ENCODE measurements at regions not wholly inside any gene's neighbourhood (a gene's known extent, or its start where the extent isn't known, plus 50 kb on each side); places are given as distances from the start of the nearest gene placed in this dataset.
"Not testable (repeated sequence)": the region's sequence is repeated elsewhere in the genome, so short reads cannot be mapped to it uniquely, and the experiment has no call there.

DNA sequence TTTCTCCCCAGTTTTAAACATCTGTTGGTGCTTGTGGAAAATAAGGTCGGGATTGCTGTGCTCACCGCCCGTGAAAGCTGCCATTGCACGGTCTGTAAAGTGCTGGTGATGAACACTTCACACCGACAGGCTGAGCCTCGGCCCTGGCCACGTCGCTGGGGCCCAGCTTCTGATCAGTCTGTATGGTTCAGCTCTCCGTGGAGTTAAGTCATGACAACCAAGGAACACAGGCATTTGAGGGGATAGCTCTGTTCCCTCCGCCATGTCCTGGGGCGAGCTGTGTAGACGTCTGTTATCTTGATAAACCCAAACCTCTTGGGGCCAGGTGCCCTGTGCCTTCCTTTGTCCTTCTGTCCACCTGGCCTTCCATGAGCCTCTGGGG lies 110.6 kb downstream of the METRNL start:
- H3K36me3 ChIP-seq (ENCODE audit: control insufficient read depth in 1 of 2, insufficient read depth in 2 of 2, low read length in 2 of 2): no peaks in the 10 kb centered on the region
- H3K4me3 ChIP-seq (ENCODE audit: low read depth in 1 of 2, low read length in 2 of 2): no peak overlapping the region
- no peaks in the 10 kb centered on the region for H3K27me3 ChIP-seq (ENCODE audit: low read depth, low read length)
- peaks cover 0 to 3% of the 10 kb centered on the region in 2 donors for H3K9me3 ChIP-seq (ENCODE audit: control insufficient read depth in 1 of 2, low read length in 2 of 2)
- peaks cover 0 to 4% of the 10 kb centered on the region in 2 donors for H3K4me1 ChIP-seq (ENCODE audit: control insufficient read depth in 1 of 2, insufficient read depth in 2 of 2, low read length in 2 of 2)
- peak overlapping the region; percentile 25 for H3K27ac ChIP-seq (ENCODE audit: low read length)

DNA sequence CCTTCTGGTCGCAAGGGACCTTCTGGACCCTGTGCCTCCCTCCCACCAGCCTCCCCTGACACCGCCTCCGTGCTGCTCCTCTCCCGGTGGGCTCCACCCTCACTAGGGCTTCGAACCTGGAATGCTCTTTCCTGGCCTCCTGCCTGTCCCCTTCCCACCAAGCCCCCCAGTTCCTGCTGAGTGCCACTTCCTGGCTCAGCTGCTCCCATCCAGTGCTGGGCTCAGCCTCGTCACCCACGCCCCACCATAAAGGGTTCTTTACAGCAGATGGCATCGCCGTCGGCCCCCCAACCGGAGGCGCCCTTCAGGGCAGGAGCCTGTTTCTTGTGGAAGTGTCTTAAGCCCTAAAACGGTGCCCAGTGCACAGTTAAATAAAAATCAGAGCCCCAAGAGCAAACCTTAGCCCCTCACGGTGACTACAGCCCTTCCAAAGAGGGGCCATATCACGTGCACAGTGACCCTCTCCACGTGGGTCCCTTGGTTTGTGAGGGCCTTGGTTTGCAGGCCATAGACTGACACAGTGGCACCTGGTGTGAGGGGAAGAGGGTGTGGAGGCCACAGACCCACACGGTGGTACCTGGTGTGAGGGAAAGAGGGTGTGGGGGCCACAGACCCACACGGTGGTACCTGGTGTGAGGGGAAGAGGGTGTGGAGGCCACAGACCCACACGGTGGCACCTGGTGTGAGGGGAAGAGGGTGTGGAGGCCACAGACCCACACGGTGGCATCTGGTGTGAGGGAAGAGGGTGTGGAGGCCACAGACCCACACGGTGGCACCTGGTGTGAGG lies 111.4 kb downstream of the METRNL start:
- no peaks in the 10 kb centered on the region for H3K36me3 ChIP-seq (ENCODE audit: control insufficient read depth in 1 of 2, insufficient read depth in 2 of 2, low read length in 2 of 2)
- H3K27me3 ChIP-seq (ENCODE audit: low read depth, low read length): no peaks in the 10 kb centered on the region
- peaks cover 0 to 3% of the 10 kb centered on the region in 2 donors for H3K9me3 ChIP-seq (ENCODE audit: control insufficient read depth in 1 of 2, low read length in 2 of 2)
- no peak overlapping the region for H3K27ac ChIP-seq (ENCODE audit: low read length)
- H3K4me3 ChIP-seq (ENCODE audit: low read depth in 1 of 2, low read length in 2 of 2): no peak overlapping the region
- peaks cover 0 to 6% of the 10 kb centered on the region in 2 donors for H3K4me1 ChIP-seq (ENCODE audit: control insufficient read depth in 1 of 2, insufficient read depth in 2 of 2, low read length in 2 of 2)

DNA sequence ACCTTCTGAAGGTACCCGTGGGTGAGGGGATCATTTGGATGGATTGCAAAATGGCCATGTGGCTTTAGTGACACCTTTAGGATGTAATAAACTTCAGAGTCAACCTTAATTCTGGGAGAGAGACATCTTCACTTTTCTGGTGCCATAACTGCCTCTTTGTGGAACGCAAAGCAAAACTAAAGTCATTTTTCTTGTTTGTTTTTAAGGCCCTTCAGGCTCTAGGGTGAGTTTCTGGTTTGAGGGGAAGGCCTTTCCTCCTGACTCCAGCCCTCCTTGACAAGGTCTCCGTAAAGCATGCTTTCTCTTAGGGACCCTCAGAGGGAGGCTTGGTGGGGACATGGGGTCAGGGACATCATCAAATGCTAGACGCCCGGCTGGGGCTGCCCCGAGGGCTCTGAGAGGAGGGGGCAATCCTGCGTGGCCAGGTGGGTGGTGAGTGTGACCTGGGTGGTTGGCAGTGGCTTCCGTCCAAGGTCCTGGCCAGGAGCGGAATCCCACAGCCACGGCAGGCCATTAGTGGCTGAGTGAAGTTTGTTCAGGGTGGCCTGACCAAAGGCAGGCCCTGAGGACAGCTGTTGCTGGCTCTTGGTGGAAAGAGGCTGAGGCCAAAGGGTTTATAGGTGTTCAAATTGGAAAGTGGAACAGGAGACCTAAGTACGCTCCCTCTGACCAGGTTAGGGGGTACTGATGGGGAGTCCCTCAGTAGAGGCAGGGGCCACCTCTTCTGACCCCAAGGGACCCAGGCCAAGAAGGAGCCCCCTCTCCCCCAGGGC lies 112.2 kb downstream of the METRNL start:
- H3K27ac ChIP-seq (ENCODE audit: low read length): no peak overlapping the region
- no peak overlapping the region for H3K4me3 ChIP-seq (ENCODE audit: low read depth in 1 of 2, low read length in 2 of 2)
- peaks cover 0 to 10% of the 10 kb centered on the region in 2 donors for H3K4me1 ChIP-seq (ENCODE audit: control insufficient read depth in 1 of 2, insufficient read depth in 2 of 2, low read length in 2 of 2)
- H3K9me3 ChIP-seq (ENCODE audit: control insufficient read depth in 1 of 2, low read length in 2 of 2): peaks cover 0 to 3% of the 10 kb centered on the region in 2 donors
- no peaks in the 10 kb centered on the region for H3K27me3 ChIP-seq (ENCODE audit: low read depth, low read length)
- no peaks in the 10 kb centered on the region for H3K36me3 ChIP-seq (ENCODE audit: control insufficient read depth in 1 of 2, insufficient read depth in 2 of 2, low read length in 2 of 2)

DNA sequence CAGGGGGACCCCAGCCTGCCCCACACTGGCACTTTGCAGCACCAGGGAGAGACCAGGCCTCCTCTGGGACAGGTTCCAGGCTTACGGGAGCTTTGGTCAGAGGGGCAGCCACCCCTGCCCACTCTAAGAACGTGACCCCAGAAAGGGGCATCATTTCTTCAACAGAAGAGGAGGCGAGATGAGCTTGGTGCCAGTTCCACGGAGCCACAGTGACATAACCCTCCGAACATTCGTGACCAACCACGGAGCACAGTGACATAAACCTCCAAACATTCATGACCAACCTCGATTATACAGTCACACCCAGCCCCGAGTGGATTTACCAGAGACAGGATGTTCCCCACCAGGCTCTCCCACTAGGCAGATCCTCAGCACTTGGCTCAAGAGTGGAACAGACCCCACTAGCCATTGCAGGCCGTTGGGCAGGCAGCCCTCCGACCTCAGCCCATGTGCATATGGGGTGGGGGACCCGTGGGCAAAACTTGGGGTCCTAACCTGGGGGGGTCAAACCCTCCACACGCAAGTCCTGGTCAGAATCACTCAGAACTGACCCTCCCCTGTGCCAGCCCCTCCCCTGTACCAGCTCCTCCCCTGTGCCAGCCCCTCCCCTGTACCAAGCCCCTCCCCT lies 112.9 kb downstream of the METRNL start:
- no peak overlapping the region for H3K27ac ChIP-seq (ENCODE audit: low read length)
- no peak overlapping the region for H3K4me3 ChIP-seq (ENCODE audit: low read depth in 1 of 2, low read length in 2 of 2)
- H3K36me3 ChIP-seq (ENCODE audit: control insufficient read depth in 1 of 2, insufficient read depth in 2 of 2, low read length in 2 of 2): no peaks in the 10 kb centered on the region
- H3K27me3 ChIP-seq (ENCODE audit: low read depth, low read length): no peaks in the 10 kb centered on the region
- H3K9me3 ChIP-seq (ENCODE audit: control insufficient read depth in 1 of 2, low read length in 2 of 2): peaks cover 0 to 3% of the 10 kb centered on the region in 2 donors
- peaks cover 0 to 10% of the 10 kb centered on the region in 2 donors for H3K4me1 ChIP-seq (ENCODE audit: control insufficient read depth in 1 of 2, insufficient read depth in 2 of 2, low read length in 2 of 2)

DNA sequence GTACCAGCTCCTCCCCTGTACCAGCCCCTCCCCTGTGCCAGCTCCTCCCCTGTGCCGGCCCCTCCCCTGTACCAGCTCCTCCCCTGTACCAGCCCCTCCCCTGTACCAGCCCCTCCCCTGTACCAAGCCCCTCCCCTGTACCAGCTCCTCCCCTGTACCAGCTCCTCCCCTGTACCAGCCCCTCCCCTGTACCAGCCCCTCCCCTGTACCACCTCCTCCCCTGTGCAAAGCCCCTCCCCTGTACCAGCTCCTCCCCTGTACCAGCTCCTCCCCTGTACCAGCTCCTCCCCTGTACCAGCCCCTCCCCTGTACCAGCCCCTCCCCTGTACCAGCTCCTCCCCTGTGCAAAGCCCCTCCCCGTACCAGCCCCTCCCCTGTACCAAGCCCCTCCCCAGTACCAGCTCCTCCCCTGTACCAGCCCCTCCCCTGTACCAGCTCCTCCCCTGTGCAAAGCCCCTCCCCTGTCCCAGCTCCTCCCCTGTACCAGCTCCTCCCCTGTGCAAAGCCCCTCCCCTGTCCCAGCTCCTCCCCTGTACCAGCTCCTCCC lies 113.5 kb downstream of the METRNL start:
- H3K27me3 ChIP-seq (ENCODE audit: low read depth, low read length); H3K27ac ChIP-seq (ENCODE audit: low read length); H3K9me3 ChIP-seq (ENCODE audit: control insufficient read depth in 1 of 2, low read length in 2 of 2); H3K36me3 ChIP-seq (ENCODE audit: control insufficient read depth in 1 of 2, insufficient read depth in 2 of 2, low read length in 2 of 2); H3K4me3 ChIP-seq (ENCODE audit: low read depth in 1 of 2, low read length in 2 of 2); H3K4me1 ChIP-seq (ENCODE audit: control insufficient read depth in 1 of 2, insufficient read depth in 2 of 2, low read length in 2 of 2): not testable (repeated sequence)

DNA sequence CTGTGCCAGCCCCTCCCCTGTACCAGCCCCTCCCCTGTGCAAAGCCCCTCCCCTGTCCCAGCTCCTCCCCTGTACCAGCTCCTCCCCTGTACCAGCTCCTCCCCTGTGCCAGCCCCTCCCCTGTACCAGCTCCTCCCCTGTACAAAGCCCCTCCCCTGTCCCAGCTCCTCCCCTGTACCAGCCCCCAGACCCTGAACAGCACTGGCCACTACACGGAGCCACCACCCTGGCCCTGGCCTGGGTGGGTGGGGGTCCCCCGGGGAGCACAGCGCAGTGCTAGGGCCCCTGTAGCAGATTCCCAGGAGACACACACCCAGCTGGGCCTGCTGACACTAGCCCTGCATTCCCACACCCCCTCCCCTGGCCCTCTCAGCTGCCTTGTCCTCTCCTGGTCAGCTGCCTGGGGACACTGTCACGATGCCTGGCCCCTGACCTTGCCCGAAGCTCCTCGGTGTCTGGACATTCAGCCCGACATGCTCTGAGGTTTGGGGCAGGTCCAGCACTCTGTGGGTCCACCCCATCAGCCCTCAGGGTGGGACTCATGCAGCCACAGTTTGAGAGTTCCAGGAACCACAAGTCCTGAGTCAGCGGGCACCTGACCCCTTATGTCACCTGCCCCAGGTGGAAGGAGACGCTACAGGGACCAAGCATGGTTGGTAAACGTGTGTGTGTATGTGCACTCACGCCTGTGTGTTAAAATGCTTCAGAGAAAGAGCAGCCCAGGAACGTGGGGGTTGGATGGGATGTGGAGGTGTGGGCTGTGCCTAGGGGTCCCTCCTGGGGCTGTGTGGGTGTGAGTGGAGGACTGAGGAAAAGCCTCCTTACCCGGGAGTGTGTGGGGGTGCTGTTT lies 114.2 kb downstream of the METRNL start:
- H3K27me3 ChIP-seq (ENCODE audit: low read depth, low read length): no peaks in the 10 kb centered on the region
- H3K27ac ChIP-seq (ENCODE audit: low read length): no peak overlapping the region
- H3K4me1 ChIP-seq (ENCODE audit: control insufficient read depth in 1 of 2, insufficient read depth in 2 of 2, low read length in 2 of 2): peaks cover 0 to 10% of the 10 kb centered on the region in 2 donors
- H3K9me3 ChIP-seq (ENCODE audit: control insufficient read depth in 1 of 2, low read length in 2 of 2): no peaks in the 10 kb centered on the region
- H3K4me3 ChIP-seq (ENCODE audit: low read depth in 1 of 2, low read length in 2 of 2): no peak overlapping the region
- no peaks in the 10 kb centered on the region for H3K36me3 ChIP-seq (ENCODE audit: control insufficient read depth in 1 of 2, insufficient read depth in 2 of 2, low read length in 2 of 2)

DNA sequence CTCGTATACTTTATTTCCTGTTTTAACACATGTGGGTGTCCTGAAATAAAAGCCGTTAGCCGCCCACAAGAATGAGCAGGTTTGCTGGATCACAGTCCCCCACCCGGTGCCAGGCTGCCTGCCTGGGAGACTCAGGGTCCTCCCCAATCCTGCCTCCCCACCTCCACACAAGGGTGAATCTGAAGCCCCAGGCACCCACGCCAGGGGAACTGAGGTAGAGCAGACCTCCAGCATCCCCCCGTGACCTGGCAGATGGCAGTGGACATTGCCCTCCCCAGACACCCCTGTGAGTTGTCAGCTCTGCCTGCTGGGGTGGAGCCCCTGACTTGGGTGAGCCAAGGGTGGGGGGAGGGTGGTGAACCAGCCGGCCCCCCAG lies 114.8 kb downstream of the METRNL start:
- Histone ChIP-seq H3K27me3 (ENCODE audit: low read depth, low read length) (no peaks in the 10 kb centered on the region), H3K4me3 (ENCODE audit: low read depth in 1 of 2, low read length in 2 of 2) (no peak overlapping the region), H3K36me3 (ENCODE audit: control insufficient read depth in 1 of 2, insufficient read depth in 2 of 2, low read length in 2 of 2) (no peaks in the 10 kb centered on the region), H3K9me3 (ENCODE audit: control insufficient read depth in 1 of 2, low read length in 2 of 2) (no peaks in the 10 kb centered on the region), H3K4me1 (ENCODE audit: control insufficient read depth in 1 of 2, insufficient read depth in 2 of 2, low read length in 2 of 2) (peaks cover 0 to 10% of the 10 kb centered on the region in 2 donors), H3K27ac (ENCODE audit: low read length) (no peak overlapping the region)

DNA sequence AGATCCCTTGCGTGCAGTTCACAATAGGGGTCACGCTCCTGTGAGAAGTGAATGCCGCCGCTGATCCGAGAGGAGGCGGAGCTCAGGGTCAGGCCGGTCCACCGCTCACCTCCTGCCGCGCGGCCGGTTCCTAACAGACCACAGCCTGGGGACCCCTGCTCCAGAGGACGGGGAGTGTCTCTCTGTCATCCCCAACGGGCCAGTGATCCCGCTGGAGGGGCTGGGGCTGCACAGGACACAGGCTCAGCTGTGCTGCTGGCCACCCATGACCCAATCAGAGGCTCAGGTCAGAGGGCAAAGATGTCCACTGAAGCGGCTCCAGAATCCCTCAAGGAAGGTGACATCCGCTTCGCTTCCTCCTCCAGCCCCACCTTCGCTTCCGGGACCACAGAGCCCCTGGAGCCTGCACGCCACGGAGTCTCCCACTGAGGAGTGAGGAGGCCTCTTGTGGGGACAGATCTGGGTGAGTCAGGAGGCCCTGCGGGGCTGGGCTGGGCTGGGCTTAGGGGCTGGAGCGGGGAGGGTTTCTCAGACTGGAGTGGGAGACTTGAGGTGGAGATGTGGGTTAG lies 115.4 kb downstream of the METRNL start:
- Histone ChIP-seq H3K4me3 (ENCODE audit: low read depth in 1 of 2, low read length in 2 of 2) (no peak overlapping the region), H3K4me1 (ENCODE audit: control insufficient read depth in 1 of 2, insufficient read depth in 2 of 2, low read length in 2 of 2) (peaks cover 0 to 8% of the 10 kb centered on the region in 2 donors), H3K36me3 (ENCODE audit: control insufficient read depth in 1 of 2, insufficient read depth in 2 of 2, low read length in 2 of 2) (no peaks in the 10 kb centered on the region), H3K9me3 (ENCODE audit: control insufficient read depth in 1 of 2, low read length in 2 of 2) (no peaks in the 10 kb centered on the region), H3K27ac (ENCODE audit: low read length) (no peak overlapping the region), H3K27me3 (ENCODE audit: low read depth, low read length) (no peaks in the 10 kb centered on the region)

DNA sequence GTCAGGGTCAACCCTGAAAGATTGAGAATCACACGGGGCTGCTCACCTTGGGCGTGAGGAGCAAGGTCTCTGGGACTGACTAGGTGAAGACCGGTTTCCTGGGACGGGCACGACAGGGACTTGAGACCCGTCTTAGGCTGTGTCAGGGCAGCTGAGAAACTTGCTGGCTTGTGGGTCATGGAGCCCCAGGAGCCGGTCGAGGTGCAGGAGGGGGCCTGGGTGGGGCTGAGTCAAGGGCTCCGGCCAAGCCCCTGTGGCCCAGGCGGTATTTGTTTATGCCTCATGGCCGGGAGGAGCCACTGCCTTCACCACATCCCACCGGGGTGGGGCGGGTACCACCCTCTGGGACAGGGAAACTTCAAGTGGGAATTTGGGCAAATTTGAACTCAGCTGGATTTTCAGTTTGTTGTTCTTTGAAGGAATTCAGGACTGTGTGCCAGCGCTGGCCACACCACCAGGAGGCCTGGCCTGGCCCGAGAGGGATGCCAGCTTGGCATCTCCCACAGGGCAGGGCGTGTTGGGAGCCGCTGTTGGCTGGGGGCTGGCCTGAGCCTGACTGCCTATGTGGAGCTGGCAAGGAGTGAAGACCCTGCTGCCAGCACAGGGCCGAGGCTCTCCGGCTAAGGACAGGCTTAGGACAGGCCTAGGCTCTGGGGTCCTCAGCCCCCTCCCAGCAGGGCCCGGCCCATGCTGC lies 116.1 kb downstream of the METRNL start:
- Histone ChIP-seq H3K4me1 (ENCODE audit: control insufficient read depth in 1 of 2, insufficient read depth in 2 of 2, low read length in 2 of 2) (peaks cover 0 to 6% of the 10 kb centered on the region in 2 donors), H3K27me3 (ENCODE audit: low read depth, low read length) (no peaks in the 10 kb centered on the region), H3K36me3 (ENCODE audit: control insufficient read depth in 1 of 2, insufficient read depth in 2 of 2, low read length in 2 of 2) (no peaks in the 10 kb centered on the region), H3K27ac (ENCODE audit: low read length) (no peak overlapping the region), H3K4me3 (ENCODE audit: low read depth in 1 of 2, low read length in 2 of 2) (no peak overlapping the region), H3K9me3 (ENCODE audit: control insufficient read depth in 1 of 2, low read length in 2 of 2) (no peaks in the 10 kb centered on the region)

DNA sequence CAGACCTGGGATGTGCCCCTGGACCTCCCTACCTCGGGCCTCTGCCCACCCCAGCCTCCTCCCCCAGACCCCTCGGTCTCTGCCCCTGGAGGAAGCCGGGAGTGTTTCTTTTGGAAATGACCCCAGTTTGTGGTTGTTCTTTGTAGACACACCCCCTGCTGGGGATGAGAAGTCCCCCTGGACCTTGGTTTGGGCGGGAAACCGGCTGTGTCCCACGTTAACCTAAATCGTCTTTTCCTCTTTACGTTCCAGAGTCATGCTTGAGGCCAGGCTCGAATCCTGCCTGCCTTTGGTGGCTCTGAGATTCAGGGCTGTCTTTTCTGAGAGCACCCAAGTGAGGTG lies 116.6 kb downstream of the METRNL start:
- Histone ChIP-seq H3K9me3 (ENCODE audit: control insufficient read depth in 1 of 2, low read length in 2 of 2) (no peaks in the 10 kb centered on the region), H3K4me3 (ENCODE audit: low read depth in 1 of 2, low read length in 2 of 2) (no peak overlapping the region), H3K36me3 (ENCODE audit: control insufficient read depth in 1 of 2, insufficient read depth in 2 of 2, low read length in 2 of 2) (no peaks in the 10 kb centered on the region), H3K27me3 (ENCODE audit: low read depth, low read length) (no peaks in the 10 kb centered on the region), H3K4me1 (ENCODE audit: control insufficient read depth in 1 of 2, insufficient read depth in 2 of 2, low read length in 2 of 2) (peaks cover 0 to 6% of the 10 kb centered on the region in 2 donors), H3K27ac (ENCODE audit: low read length) (no peak overlapping the region)

All from muscle layer of duodenum (tissue), 2 donors.